Brain microvascular endothelial cell (primary cell): ENCODE measurements at regions not wholly inside any gene's neighbourhood (a gene's known extent, or its start where the extent isn't known, plus 50 kb on each side); places are given as distances from the start of the nearest gene placed in this dataset.
A peak's percentile ranks its signal among the peaks of the same experiment; 100 is the strongest.

Source experiments
- DNase-seq: peaks from one replicate; pipeline ENCODE4 v3.0.0-alpha.2; 2020
- H3K27ac ChIP-seq: fragments of 250-450 bp; sonication (Bioruptor Pico); 2 replicates; pipeline ENCODE4 v1.5.1; 2020; ENCODE audit warnings: mild to moderate bottlenecking, moderate library complexity
- H3K27me3 ChIP-seq: fragments of 250-450 bp; sonication (Bioruptor Pico); replicated peaks from 2 replicates; pipeline ENCODE4 v1.5.1; 2020; ENCODE audit warnings: mild to moderate bottlenecking
- H3K36me3 ChIP-seq: fragments of 250-450 bp; sonication (Bioruptor Pico); replicated peaks from 2 replicates; pipeline ENCODE4 v1.5.1; 2020; ENCODE audit warnings: mild to moderate bottlenecking
- H3K4me3 ChIP-seq: 2 replicates; pipeline ENCODE4 v1.5.1; 2011; ENCODE audit warnings: low read depth, mild to moderate bottlenecking, control low read depth, low read length, moderate library complexity
- in situ Hi-C: cut with HindIII; loops from 2 replicates; pipeline ENCODE4 v1.10.0; 2017; ENCODE audit warnings: low sequenced_read_pairs, low pct_ligation_motif_present
- TF ChIP-seq, protein P1 (sequence below): IDR thresholded peaks from 2 replicates; pipeline ENCODE4 v1.5.1; 2011; ENCODE audit warnings: low read depth, mild to moderate bottlenecking, moderate library complexity, low read length, control low read depth, inconsistent platforms; ENCODE audit errors: missing control alignments

- TF ChIP-seq, protein P1, sequence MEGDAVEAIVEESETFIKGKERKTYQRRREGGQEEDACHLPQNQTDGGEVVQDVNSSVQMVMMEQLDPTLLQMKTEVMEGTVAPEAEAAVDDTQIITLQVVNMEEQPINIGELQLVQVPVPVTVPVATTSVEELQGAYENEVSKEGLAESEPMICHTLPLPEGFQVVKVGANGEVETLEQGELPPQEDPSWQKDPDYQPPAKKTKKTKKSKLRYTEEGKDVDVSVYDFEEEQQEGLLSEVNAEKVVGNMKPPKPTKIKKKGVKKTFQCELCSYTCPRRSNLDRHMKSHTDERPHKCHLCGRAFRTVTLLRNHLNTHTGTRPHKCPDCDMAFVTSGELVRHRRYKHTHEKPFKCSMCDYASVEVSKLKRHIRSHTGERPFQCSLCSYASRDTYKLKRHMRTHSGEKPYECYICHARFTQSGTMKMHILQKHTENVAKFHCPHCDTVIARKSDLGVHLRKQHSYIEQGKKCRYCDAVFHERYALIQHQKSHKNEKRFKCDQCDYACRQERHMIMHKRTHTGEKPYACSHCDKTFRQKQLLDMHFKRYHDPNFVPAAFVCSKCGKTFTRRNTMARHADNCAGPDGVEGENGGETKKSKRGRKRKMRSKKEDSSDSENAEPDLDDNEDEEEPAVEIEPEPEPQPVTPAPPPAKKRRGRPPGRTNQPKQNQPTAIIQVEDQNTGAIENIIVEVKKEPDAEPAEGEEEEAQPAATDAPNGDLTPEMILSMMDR, result no peak
- H3K36me3 ChIP-seq, result no peaks in the 10 kb centered on the region
- in situ Hi-C loops, result no loop called here
- no peaks in the 10 kb centered on the region for H3K27me3 ChIP-seq
- H3K27ac ChIP-seq, result no peak overlapping the region
- H3K4me3 ChIP-seq, result no peak overlapping the region
- no peak for DNase-seq
Measured at GRCh38 chr14:49114161-49114893, 471.9 kb downstream of the RPS29 start.

GRCh38 chr14:49106741-49107667 is 479.2 kb downstream of the RPS29 start:
- H3K27ac ChIP-seq, result no peak overlapping the region
- in situ Hi-C loops, result no loop called here
- TF ChIP-seq, protein P1, result no peak
- peak; percentile 80 for DNase-seq
- no peaks in the 10 kb centered on the region for H3K36me3 ChIP-seq
- H3K4me3 ChIP-seq, result no peak overlapping the region
- H3K27me3 ChIP-seq, result no peaks in the 10 kb centered on the region

DNA sequence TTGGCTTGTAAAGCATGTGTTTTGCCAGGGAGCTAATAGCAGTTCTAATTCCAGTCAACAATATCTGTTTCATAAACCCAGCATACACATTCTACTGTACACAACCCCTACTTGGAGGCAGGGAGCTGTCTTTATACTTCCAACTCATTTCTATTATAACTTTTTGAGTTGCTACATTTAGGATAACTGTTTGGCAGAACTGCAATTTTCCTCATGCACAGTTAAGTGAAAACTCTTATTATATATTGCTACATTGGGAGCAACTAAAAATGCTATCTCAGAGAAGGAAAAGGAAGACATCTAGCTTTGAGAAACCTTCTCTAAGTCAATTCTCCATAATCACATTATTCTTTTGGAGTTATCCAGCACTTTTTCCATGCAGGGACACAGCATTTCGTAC is 480.2 kb downstream of the RPS29 start:
- no peak overlapping the region for H3K27ac ChIP-seq
- H3K36me3 ChIP-seq, result no peaks in the 10 kb centered on the region
- H3K4me3 ChIP-seq, result no peak overlapping the region
- no peaks in the 10 kb centered on the region for H3K27me3 ChIP-seq
- no peak for DNase-seq
- TF ChIP-seq, protein P1, result no peak
- in situ Hi-C loops, result no loop called here

DNA sequence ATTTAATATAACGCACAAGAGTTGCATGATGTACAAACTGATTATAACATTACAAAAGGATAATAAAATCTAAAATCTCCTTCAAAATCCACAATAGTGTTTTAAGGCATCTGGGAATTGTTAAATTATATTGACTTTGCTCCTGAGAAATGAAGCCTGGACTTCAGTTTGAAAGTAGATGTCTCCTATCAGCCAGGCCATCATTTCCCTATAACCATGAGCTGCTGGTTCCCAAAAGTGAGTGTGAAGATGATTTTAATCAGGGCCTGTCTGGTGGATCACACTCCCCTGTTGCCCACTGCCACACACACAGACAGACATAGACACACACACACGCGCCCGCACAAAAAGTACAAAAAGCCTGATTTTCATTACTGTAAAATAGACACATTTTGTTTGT is 480.7 kb downstream of the RPS29 start:
- H3K36me3 ChIP-seq, result no peaks in the 10 kb centered on the region
- no peak overlapping the region for H3K27ac ChIP-seq
- TF ChIP-seq, protein P1, result no peak
- in situ Hi-C loops, result no loop called here
- no peaks in the 10 kb centered on the region for H3K27me3 ChIP-seq
- no peak for DNase-seq
- no peak overlapping the region for H3K4me3 ChIP-seq

- TF ChIP-seq, protein P1, result no peak
- in situ Hi-C loops, result no loop called here
Measured at GRCh38 chr14:49092345-49092744, 493.8 kb downstream of the RPS29 start.

More at GRCh38 chr14:49092345-49092744, 493.8 kb downstream of the RPS29 start:
- H3K27me3 ChIP-seq, result no peaks in the 10 kb centered on the region
- no peak overlapping the region for H3K27ac ChIP-seq
- no peak for DNase-seq
- H3K36me3 ChIP-seq, result no peaks in the 10 kb centered on the region
- no peak overlapping the region for H3K4me3 ChIP-seq
